Right atrium auricular region (tissue), 2 donors: ENCODE measurements at regions not wholly inside any gene's neighbourhood (a gene's known extent, or its start where the extent isn't known, plus 50 kb on each side); places are given as distances from the start of the nearest gene placed in this dataset.

Source experiments
- DNase-seq: peaks from one replicate; pipeline ENCODE4 v3.0.0-alpha.2; 2019; ENCODE audit warnings: low spot score
- H3K27ac ChIP-seq, 2 donors: fragments of 200-600 bp; sonication (generic); 1 replicate in 1 of 2; 2 replicates in 1 of 2; pipeline ENCODE4 v1.5.1; 2016 to 2019
- H3K27me3 ChIP-seq, 2 donors: fragments of 200-600 bp; sonication (generic); one replicate each; pipeline versions ENCODE4 v1.5.1 to v1.6.0; 2017 to 2019
- H3K36me3 ChIP-seq: fragments of 200-600 bp; sonication (generic); one replicate; pipeline ENCODE4 v1.5.1; 2016
- H3K4me1 ChIP-seq, 2 donors: fragments of 200-600 bp; sonication (generic); one replicate each; pipeline versions ENCODE4 v1.5.1 to v1.6.0; 2017 to 2019
- H3K4me3 ChIP-seq, 2 donors: fragments of 200-600 bp; sonication (generic); 1 replicate in 1 of 2; 2 replicates in 1 of 2; pipeline ENCODE4 v1.5.1; 2017 to 2019; ENCODE audit warnings: mild to moderate bottlenecking in 1 of 2, moderate library complexity in 1 of 2
- H3K9me3 ChIP-seq, 2 donors: fragments of 200-600 bp; sonication (generic); one replicate each; pipeline ENCODE4 v1.5.1; 2019
- CTCF ChIP-seq, 2 donors: fragments of 200-600 bp; sonication (generic); IDR thresholded peaks; one replicate each; pipeline ENCODE4 v1.5.1; 2019; ENCODE audit warnings: antibody characterized with exemption in 2 of 2

- DNase-seq = no peak
- Histone ChIP-seq H3K36me3 (no peaks in the 10 kb centered on the region), H3K27me3 (no peaks in the 10 kb centered on the region), H3K27ac (no peak overlapping the region), H3K9me3 (peaks cover 0 to 6% of the 10 kb centered on the region in 2 donors), H3K4me1 (peaks cover 2 to 18% of the 10 kb centered on the region in 2 donors), H3K4me3 (no peak overlapping the region)
- TF ChIP-seq CTCF (IDR thresholded peaks at IDR 0.05) = no peak
Measured at GRCh38 chr5:103498800-103499551, 63.6 kb downstream of the NUDT12 start.

GRCh38 chr5:103498211-103498610 lies 64.4 kb downstream of the NUDT12 start:
- Histone ChIP-seq H3K4me3 (no peak overlapping the region), H3K27ac (no peak overlapping the region)
- no peak for TF ChIP-seq CTCF (IDR thresholded peaks at IDR 0.05)

GRCh38 chr5:103497781-103498180 lies 64.8 kb downstream of the NUDT12 start:
- H3K27me3 ChIP-seq = no peaks in the 10 kb centered on the region
- H3K4me1 ChIP-seq = peaks cover 2 to 18% of the 10 kb centered on the region in 2 donors
- no peak overlapping the region for H3K4me3 ChIP-seq
- DNase-seq = no peak
- no peak overlapping the region for H3K27ac ChIP-seq
- no peak for TF ChIP-seq CTCF (IDR thresholded peaks at IDR 0.05)
- peaks cover 0 to 7% of the 10 kb centered on the region in 2 donors for H3K9me3 ChIP-seq
- no peaks in the 10 kb centered on the region for H3K36me3 ChIP-seq

More at GRCh38 chr5:103498211-103498610, 64.4 kb downstream of the NUDT12 start:
- Histone ChIP-seq H3K4me1 (peaks cover 2 to 18% of the 10 kb centered on the region in 2 donors), H3K9me3 (peaks cover 0 to 7% of the 10 kb centered on the region in 2 donors), H3K27me3 (no peaks in the 10 kb centered on the region), H3K36me3 (no peaks in the 10 kb centered on the region)
- DNase-seq = no peak

- Histone ChIP-seq H3K9me3 (peaks cover 0 to 7% of the 10 kb centered on the region in 2 donors), H3K27me3 (no peaks in the 10 kb centered on the region), H3K4me3 (no peak overlapping the region), H3K27ac (no peak overlapping the region), H3K36me3 (no peaks in the 10 kb centered on the region), H3K4me1 (no peaks in the 10 kb centered on the region)
- no peak for DNase-seq
- TF ChIP-seq CTCF (IDR thresholded peaks at IDR 0.05) = no peak
Measured at GRCh38 chr5:103490030-103490739, 72.4 kb downstream of the NUDT12 start.

GRCh38 chr5:103489307-103489706 lies 73.3 kb downstream of the NUDT12 start:
- H3K4me1 ChIP-seq = no peaks in the 10 kb centered on the region
- no peak overlapping the region for H3K4me3 ChIP-seq
- no peaks in the 10 kb centered on the region for H3K36me3 ChIP-seq
- no peaks in the 10 kb centered on the region for H3K27me3 ChIP-seq
- no peak for DNase-seq
- no peak for TF ChIP-seq CTCF (IDR thresholded peaks at IDR 0.05)
- H3K27ac ChIP-seq = no peak overlapping the region
- H3K9me3 ChIP-seq = peaks cover 0 to 4% of the 10 kb centered on the region in 2 donors
